Spleen (tissue), 11 donors: ENCODE measurements at regions not wholly inside any gene's neighbourhood (a gene's known extent, or its start where the extent isn't known, plus 50 kb on each side); places are given as distances from the start of the nearest gene placed in this dataset.

Experiments used
- DNase-seq: peaks from one replicate; pipeline ENCODE4 v3.0.0-alpha.2; 2020
- H3K27ac ChIP-seq, 8 donors: fragments of 200-600 bp; sonication (generic) in 7 of 8; 1 replicate in 4 of 8; 2 replicates in 4 of 8; pipeline versions ENCODE4 v1.5.0 to v1.8.0; 2016 to 2021; ENCODE audit warnings: inconsistent platforms in 4 of 8, mild to moderate bottlenecking in 4 of 8, moderate library complexity in 1 of 8
- H3K27me3 ChIP-seq, 7 donors: fragments of 200-600 bp; sonication (generic) in 6 of 7; replicated peaks in 1 of 7; 1 replicate in 4 of 7; 2 replicates in 3 of 7; pipeline versions ENCODE4 v1.5.0 to v1.8.0; 2016 to 2021; ENCODE audit warnings: inconsistent platforms in 3 of 7, mild to moderate bottlenecking in 1 of 7
- H3K36me3 ChIP-seq, 6 donors: fragments of 200-600 bp; sonication (generic) in 5 of 6; 1 replicate in 4 of 6; 2 replicates in 2 of 6; pipeline versions ENCODE4 v1.5.0 to v1.8.0; 2016 to 2021; ENCODE audit warnings: inconsistent platforms in 2 of 6
- H3K4me1 ChIP-seq, 6 donors: fragments of 200-600 bp; sonication (generic) in 5 of 6; 1 replicate in 3 of 6; 2 replicates in 3 of 6; pipeline versions ENCODE4 v1.5.0 to v1.8.0; 2016 to 2021; ENCODE audit warnings: inconsistent platforms in 3 of 6
- H3K4me3 ChIP-seq, 8 donors: fragments of 200-600 bp; sonication (generic) in 7 of 8; 1 replicate in 4 of 8; 2 replicates in 4 of 8; pipeline versions ENCODE4 v1.5.0 to v1.8.0; 2016 to 2021; ENCODE audit warnings: inconsistent platforms in 4 of 8, mild to moderate bottlenecking in 4 of 8, moderate library complexity in 2 of 8
- H3K9me3 ChIP-seq, 8 donors: fragments of 200-600 bp; sonication (generic) in 7 of 8; 1 replicate in 4 of 8; 2 replicates in 4 of 8; pipeline versions ENCODE4 v1.5.0 to v1.8.0; 2016 to 2021; ENCODE audit warnings: inconsistent platforms in 4 of 8
- CTCF ChIP-seq, 11 experiments: fragments of 200-600 bp in 7 of 11; fragments of 450-650 bp in 4 of 11; sonication (generic) in 4 of 11; IDR thresholded peaks in 8 of 11; conservative IDR thresholded peaks in 3 of 11; 1 replicate in 7 of 11; 2 replicates in 4 of 11; pipeline versions ENCODE4 v1.4.0 to v1.8.0; 2016 to 2021; ENCODE audit warnings: antibody characterized with exemption in 11 of 11, inconsistent platforms in 4 of 11, mild to moderate bottlenecking in 1 of 11
- POLR2A ChIP-seq, 3 donors: fragments of 450-650 bp; IDR thresholded peaks; one replicate each; pipeline ENCODE4 v1.5.1; 2017; ENCODE audit warnings: antibody characterized with exemption in 3 of 3, mild to moderate bottlenecking in 1 of 3
- POLR2AphosphoS5 ChIP-seq, 3 donors: sonication (generic); formaldehyde crosslinking; IDR thresholded peaks; one replicate each; pipeline ENCODE4 v1.5.1; 2017; ENCODE audit warnings: antibody characterized with exemption in 3 of 3
- WGBS, 5 donors: extraction: QIAGEN DNeasy Blood & Tissue Kit in 3 of 5; methylation state at CpG; one replicate each; pipeline versions ENCODE4 v1.1.5 to v1.1.7; 2013 to 2018; 5-methylcytosine and 5-hydroxymethylcytosine counted together
- intact Hi-C: fragments of 100-400 bp; cut with DNase I; formaldehyde crosslinking; loops from one replicate; pipeline ENCODE4 v1.15.0; 2023; ENCODE audit warnings: low total_unique reads
- donor health status: healthy with polysubstance abuse.
- donor health status: DM: no; HTN: no; CAD: no; lungs with moderate emphysema.
- donor health status: DM: no; HTN: no; CAD: no.
- donor health status: Bipolar disorder and iron deficiency.
- donor health status: healthy.
- donor health status: DM: no; HTN: no; CAD: no.
- donor health status: DM: yes; HTN: yes; CAD: no.

GRCh38 chr18:2356906-2357305, 214.4 kb downstream of the METTL4 start:
- no peaks in the 10 kb centered on the region for H3K27me3 ChIP-seq
- DNase-seq, result no peak
- intact Hi-C loops, result no loop called here
- no peak overlapping the region for H3K4me3 ChIP-seq
- H3K9me3 ChIP-seq, result no peaks in the 10 kb centered on the region
- H3K27ac ChIP-seq, result no peak overlapping the region
- H3K36me3 ChIP-seq, result no peaks in the 10 kb centered on the region
- H3K4me1 ChIP-seq, result no peaks in the 10 kb centered on the region
- TF ChIP-seq CTCF (IDR thresholded peaks at IDR 0.05 in 8 of 11, conservative IDR thresholded peaks at IDR 0.05 in 3 of 11), result no peak
- TF ChIP-seq POLR2AphosphoS5 (IDR thresholded peaks at IDR 0.05), result no peak
- TF ChIP-seq POLR2A (IDR thresholded peaks at IDR 0.05), result no peak
- WGBS, 5 donors, result 87 to 92% (median 91%) methylated on average over 5 of the region's 5 CpGs

GRCh38 chr18:2360861-2361260, 210.4 kb downstream of the METTL4 start:
- TF ChIP-seq POLR2AphosphoS5 (IDR thresholded peaks at IDR 0.05) (no peak), POLR2A (IDR thresholded peaks at IDR 0.05) (no peak), CTCF (IDR thresholded peaks at IDR 0.05 in 8 of 11, conservative IDR thresholded peaks at IDR 0.05 in 3 of 11) (no peak)
- Histone ChIP-seq H3K4me1 (no peaks in the 10 kb centered on the region), H3K4me3 (no peak overlapping the region), H3K9me3 (no peaks in the 10 kb centered on the region), H3K36me3 (no peaks in the 10 kb centered on the region), H3K27me3 (no peaks in the 10 kb centered on the region), H3K27ac (no peak overlapping the region)
- WGBS, 5 donors, result 80 to 90% (median 82%) methylated on average over 1 of the region's 1 CpG
- no peak for DNase-seq
- intact Hi-C loops, result no loop called here

- intact Hi-C loops, result no loop called here
- WGBS, 5 donors, result 64 to 79% (median 72%) methylated on average over 3 of the region's 3 CpGs
These were observed 203.2 kb downstream of the METTL4 start for GRCh38 chr18:2368102-2368501.

GRCh38 chr18:2376707-2377106, 194.6 kb downstream of the METTL4 start:
- no peak for TF ChIP-seq POLR2A (IDR thresholded peaks at IDR 0.05)
- no peak for TF ChIP-seq POLR2AphosphoS5 (IDR thresholded peaks at IDR 0.05)
- no peak for TF ChIP-seq CTCF (IDR thresholded peaks at IDR 0.05 in 8 of 11, conservative IDR thresholded peaks at IDR 0.05 in 3 of 11)
- H3K27me3 ChIP-seq, result peaks cover 0 to 15% (median 0%) of the 10 kb centered on the region in 7 donors
- DNase-seq, result no peak
- H3K27ac ChIP-seq, result no peak overlapping the region
- 75 to 86% (median 85%) methylated on average over 2 of the region's 2 CpGs for WGBS, 5 donors
- H3K4me3 ChIP-seq, result no peak overlapping the region
- no peaks in the 10 kb centered on the region for H3K36me3 ChIP-seq
- intact Hi-C loops, result no loop called here
- no peaks in the 10 kb centered on the region for H3K4me1 ChIP-seq
- H3K9me3 ChIP-seq, result no peaks in the 10 kb centered on the region

More at GRCh38 chr18:2368102-2368501, 203.2 kb downstream of the METTL4 start:
- Histone ChIP-seq H3K27ac (no peak overlapping the region), H3K4me1 (no peaks in the 10 kb centered on the region), H3K36me3 (no peaks in the 10 kb centered on the region), H3K27me3 (peaks cover 0 to 5% (median 0%) of the 10 kb centered on the region in 7 donors), H3K9me3 (no peaks in the 10 kb centered on the region), H3K4me3 (no peak overlapping the region)
- no peak for DNase-seq
- TF ChIP-seq POLR2A (IDR thresholded peaks at IDR 0.05) (no peak), CTCF (IDR thresholded peaks at IDR 0.05 in 8 of 11, conservative IDR thresholded peaks at IDR 0.05 in 3 of 11) (no peak), POLR2AphosphoS5 (IDR thresholded peaks at IDR 0.05) (no peak)
